GM12878 (cell line): ENCODE measurements at regions not wholly inside any gene's neighbourhood (a gene's known extent, or its start where the extent isn't known, plus 50 kb on each side); places are given as distances from the start of the nearest gene placed in this dataset.

Experiments
- ATAC-seq: fragments of 200-7000 bp; cut with Tn5 transposase; 3 replicates; pipeline ENCODE4 v1.9.1; 2020; ENCODE audit warnings: mild to moderate bottlenecking, moderate library complexity
- BruUV-seq: library from RNA; stranded (reverse); fragments of 400-500 nt; replicated peaks from 2 replicates; lab custom pipeline; 2021; lab: Mats Ljungman, UMichigan
- CTCF ChIA-PET: fragments of 300-600 bp; sonication (Branson Sonifier 250); formaldehyde crosslinking; extraction: SDS; loops from one replicate; lab custom pipeline; 2021; ENCODE audit warnings: inconsistent platforms; lab: Yijun Ruan, JAX
- POLR2A ChIA-PET: fragments of 350-600 bp; formaldehyde crosslinking; extraction: SDS; loops from one replicate; lab custom pipeline; 2021; ENCODE audit warnings: inconsistent platforms; lab: Charles Lee
- RAD21 ChIA-PET: fragments of 300-600 bp; sonication (Branson Sonifier 250); formaldehyde crosslinking; loops from one replicate; lab custom pipeline; 2023; ENCODE audit warnings: antibody characterized with exemption; ENCODE audit not compliant: unreplicated experiment; lab: Charles Lee
- SMC1A ChIA-PET: fragments of 300-600 bp; sonication (Branson Sonifier 250); formaldehyde crosslinking; loops from one replicate; lab custom pipeline; 2023; ENCODE audit not compliant: unreplicated experiment, uncharacterized antibody; lab: Charles Lee
- DNase-seq: peaks from one replicate; pipeline ENCODE4 v3.0.0-alpha.2; 2011; ENCODE audit warnings: low read depth, low spot score
- FAIRE-seq: peaks from 3 replicates; lab custom pipeline; 2011; peaks lifted over from hg19 to GRCh38; lab: Jason Lieb, UNC
- H2AFZ ChIP-seq: 2 replicates; pipeline ENCODE4 v1.6.0; 2011; ENCODE audit warnings: low read depth, low read length, control low read depth; ENCODE audit not compliant: control insufficient read depth
- H3K27ac ChIP-seq: 2 replicates; pipeline ENCODE4 v1.5.1; 2011; ENCODE audit warnings: control low read depth; ENCODE audit not compliant: control insufficient read depth, insufficient read depth
- H3K27me3 ChIP-seq, 2 experiments: replicated peaks in 1 of 2; 2 replicates each; pipeline versions ENCODE4 v1.6.0 to v1.6.1; 2011; ENCODE audit warnings: low read length in 1 of 2; ENCODE audit not compliant: control insufficient read depth in 2 of 2, insufficient read depth in 2 of 2
- H3K36me3 ChIP-seq, 2 experiments: 2 replicates each; pipeline ENCODE4 v1.5.1; 2011; ENCODE audit warnings: low read length in 1 of 2; ENCODE audit not compliant: control insufficient read depth in 2 of 2, insufficient read depth in 2 of 2
- H3K4me1 ChIP-seq: 2 replicates; pipeline ENCODE4 v1.6.1; 2011; ENCODE audit warnings: mild to moderate bottlenecking, low read length, moderate library complexity, mixed read lengths; ENCODE audit not compliant: control insufficient read depth, insufficient read depth
- H3K4me2 ChIP-seq: 2 replicates; pipeline ENCODE4 v1.6.0; 2011; ENCODE audit warnings: control low read depth; ENCODE audit not compliant: control insufficient read depth, insufficient read depth
- H3K4me3 ChIP-seq: fragments of 200-600 bp; sonication (generic); 2 replicates; pipeline ENCODE4 v1.5.1; 2016
- H3K79me2 ChIP-seq: 2 replicates; pipeline ENCODE4 v1.6.0; 2011; ENCODE audit warnings: low read length; ENCODE audit not compliant: control insufficient read depth, insufficient read depth
- H3K9ac ChIP-seq: 2 replicates; pipeline ENCODE4 v1.8.0; 2011; ENCODE audit warnings: low read length, control low read depth, mixed read lengths; ENCODE audit not compliant: control insufficient read depth, insufficient read depth
- H3K9me3 ChIP-seq: replicated peaks from 3 replicates; pipeline ENCODE4 v1.5.1; 2011; ENCODE audit warnings: mild to moderate bottlenecking, low read length; ENCODE audit not compliant: control insufficient read depth, insufficient read depth
- H4K20me1 ChIP-seq: 2 replicates; pipeline ENCODE4 v1.6.0; 2011; ENCODE audit not compliant: control insufficient read depth, insufficient read depth
- CREM ChIP-seq: IDR thresholded peaks from 2 replicates; pipeline ENCODE4 v1.6.1; 2014; ENCODE audit warnings: antibody characterized with exemption, low read depth
- CTCF ChIP-seq, 3 experiments: IDR thresholded peaks in 2 of 3; conservative IDR thresholded peaks in 1 of 3; 2 replicates each; pipeline ENCODE4 v1.5.1; 2011; ENCODE audit warnings: low read depth in 3 of 3, low read length in 3 of 3, mild to moderate bottlenecking in 3 of 3, control low read depth in 2 of 3, moderate library complexity in 2 of 3, inconsistent platforms in 1 of 3, mixed read lengths in 1 of 3; ENCODE audit not compliant: control insufficient read depth in 2 of 3, insufficient read depth in 1 of 3; ENCODE audit errors: extremely low read depth in 1 of 3
- E2F4 ChIP-seq: IDR thresholded peaks from 2 replicates; pipeline ENCODE4 v1.6.1; 2012; ENCODE audit warnings: low read depth, low read length, improper control_type of control experiment
- FOXK2 ChIP-seq: fragments of 450-650 bp; IDR thresholded peaks from 2 replicates; pipeline ENCODE4 v1.6.1; 2017; ENCODE audit warnings: mild to moderate bottlenecking, moderate library complexity
- GATAD2B ChIP-seq: fragments of 450-650 bp; conservative IDR thresholded peaks from 2 replicates; pipeline ENCODE4 v1.6.1; 2017; ENCODE audit warnings: low read depth, mild to moderate bottlenecking, moderate library complexity
- NRF1 ChIP-seq: conservative IDR thresholded peaks from 2 replicates; pipeline ENCODE4 v1.6.1; 2011; ENCODE audit warnings: mild to moderate bottlenecking, low read depth, low read length, improper control_type of control experiment
- PAX8 ChIP-seq: fragments of 450-650 bp; IDR thresholded peaks from 2 replicates; pipeline ENCODE4 v1.6.1; 2017; ENCODE audit warnings: mild to moderate bottlenecking, moderate library complexity
- SMARCA5 ChIP-seq: fragments of 450-650 bp; IDR thresholded peaks from 2 replicates; pipeline ENCODE4 v1.6.1; 2017; ENCODE audit warnings: mild to moderate bottlenecking
- SPI1 ChIP-seq: IDR thresholded peaks from 2 replicates; pipeline ENCODE4 v1.6.1; 2011; ENCODE audit warnings: low read depth, mild to moderate bottlenecking, low read length, moderate library complexity, borderline replicate concordance; ENCODE audit not compliant: insufficient read depth
- SREBF2 ChIP-seq: IDR thresholded peaks from 2 replicates; pipeline ENCODE4 v1.6.1; 2012; ENCODE audit warnings: mild to moderate bottlenecking, low read length
- TCF7 ChIP-seq: IDR thresholded peaks from 2 replicates; pipeline ENCODE4 v1.6.1; 2014; ENCODE audit warnings: antibody characterized with exemption, borderline replicate concordance
- ZSCAN29 ChIP-seq: fragments of 450-650 bp; IDR thresholded peaks from 2 replicates; pipeline ENCODE4 v1.6.1; 2017; ENCODE audit warnings: mild to moderate bottlenecking, moderate library complexity
- WGBS: methylation state at CpG from one replicate; pipeline ENCODE4 v1.1.6; 2016; ENCODE audit warnings: low lambda C conversion rate; ENCODE audit not compliant: insufficient replicate concordance, insufficient coverage; ENCODE audit errors: missing lambda C conversion rate; 5-methylcytosine and 5-hydroxymethylcytosine counted together
- in situ Hi-C: fragments of 300-500 bp; cut with MboI; formaldehyde crosslinking; loops from 9 replicates; pipeline ENCODE4 v1.14.3; 2018; ENCODE audit warnings: mixed read lengths
- intact Hi-C: fragments of 100-400 bp; cut with micrococcal nuclease; formaldehyde crosslinking; loops from one replicate; pipeline ENCODE4 v1.14.2; 2022; ENCODE audit not compliant: unreplicated experiment

DNA sequence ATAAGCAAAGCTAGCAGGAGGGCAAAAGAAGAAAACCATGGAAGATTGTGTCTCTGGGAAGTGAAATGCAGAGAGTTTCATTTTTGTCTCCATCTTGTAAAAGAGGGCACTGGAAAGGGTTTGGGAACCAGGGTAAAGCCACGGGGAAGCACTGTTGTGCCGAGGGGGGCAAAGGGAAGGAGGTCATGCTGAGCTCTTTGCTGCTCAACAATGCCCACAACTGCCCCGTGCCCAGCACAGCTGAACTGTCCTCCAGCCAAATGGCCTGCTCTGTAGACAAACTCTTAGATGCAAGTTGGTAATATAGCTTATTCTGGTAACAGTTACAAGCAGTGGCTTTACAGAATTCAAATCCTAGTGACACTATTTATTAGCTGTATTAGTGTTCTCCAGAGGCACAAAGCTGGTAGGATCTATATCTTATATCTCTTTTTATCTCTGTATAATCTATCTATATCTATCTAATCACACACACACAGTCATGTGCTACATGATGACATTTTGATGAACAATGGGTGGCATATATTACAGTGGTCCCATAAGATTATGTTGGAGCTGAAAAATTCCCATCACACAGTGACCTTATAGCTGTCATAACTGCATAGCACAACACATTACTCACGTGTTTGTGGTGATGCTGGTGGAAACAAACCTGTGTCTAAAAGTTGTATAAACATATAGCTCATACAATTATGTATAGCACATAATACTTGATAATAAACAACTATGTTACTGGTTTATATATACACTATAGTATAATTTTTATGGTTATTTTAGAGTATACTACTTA, 203.4 kb upstream of the DDHD1 start (continued):
- TF ChIP-seq E2F4 (no peak), ZSCAN29 (no peak), TCF7 (no peak), CTCF (IDR thresholded peaks at IDR 0.05 in 2 of 3, conservative IDR thresholded peaks at IDR 0.05 in 1 of 3; ENCODE audit: control insufficient read depth in 2 of 3, extremely low read depth in 1 of 3, insufficient read depth in 1 of 3, low read depth in 3 of 3, low read length in 3 of 3) (no peak), SREBF2 (no peak), PAX8 (no peak)

DNA sequence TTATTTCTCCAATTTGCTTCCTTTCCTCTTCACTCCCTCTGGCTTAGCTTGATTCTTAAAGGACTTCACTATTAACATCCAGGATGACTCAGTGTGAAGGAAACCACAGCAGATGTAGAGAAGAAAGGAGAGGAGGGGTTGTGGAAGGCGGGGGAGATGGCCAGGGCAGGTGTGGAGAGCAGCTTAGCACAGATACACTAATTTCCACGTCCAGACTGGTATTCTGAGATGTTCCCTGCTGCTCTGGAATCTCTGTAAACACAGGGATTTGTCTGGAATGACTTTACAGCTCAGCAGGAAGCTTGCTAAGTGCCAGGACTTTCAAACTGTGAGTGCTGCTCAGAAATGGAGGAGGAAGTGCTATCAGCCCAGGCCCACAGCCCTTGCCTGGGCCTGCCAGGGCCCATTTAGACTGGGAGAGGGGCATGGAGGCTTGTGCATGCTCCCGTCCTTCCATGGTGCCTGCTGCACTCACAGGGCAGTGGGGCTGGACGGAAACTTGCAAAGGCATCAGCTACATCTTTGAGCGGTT, 202.5 kb upstream of the DDHD1 start:
- ChIA-PET RAD21 (no interaction called here), POLR2A (no interaction called here), SMC1A (interaction anchor here (0.8 to 1.9 kb wide), 6 partner anchors 8 to 32 kb away, joined by 3 to 4 read pairs (median 4); no protein-coding TSS in a partner anchor), CTCF (interaction anchor here (1.0 to 1.5 kb wide), 2 partner anchors 19 to 31 kb away, joined by 3 to 4 read pairs; no protein-coding TSS in a partner anchor)
- Histone ChIP-seq H3K9me3 (no peaks in the 10 kb centered on the region; the same call in 2 of the 3 replicates), H4K20me1 (no peaks in the 10 kb centered on the region), H3K4me2 (no peak overlapping the region), H3K27ac (no peak overlapping the region), H3K36me3 (no peaks in the 10 kb centered on the region), H2AFZ (no peak overlapping the region), H3K4me1 (no peaks in the 10 kb centered on the region; the same call in 1 of the 2 replicates), H3K9ac (no peak overlapping the region), H3K79me2 (no peaks in the 10 kb centered on the region), H3K27me3 (no peaks in the 10 kb centered on the region), H3K4me3 (no peak overlapping the region)
- BruUV-seq = no TSS peak
- FAIRE-seq (no peak), ATAC-seq (peak; percentile 27; the same call in 1 of the 3 replicates), DNase-seq (no peak)
- in situ Hi-C loops (no loop called here), intact Hi-C loops (no loop called here)
- 36% methylated on average over 5 of the region's 5 CpGs for WGBS
- no peak for TF ChIP-seq CREM
- no peak for TF ChIP-seq SMARCA5
- TF ChIP-seq NRF1 = no peak
- TF ChIP-seq SPI1 = 0 out of 2 replicates have a peak, but pooled peaks have one; percentile 9
- no peak for TF ChIP-seq FOXK2
- TF ChIP-seq GATAD2B = no peak
- TF ChIP-seq, all 136 proteins: peak for 1
